ENCODE measurements at regions not wholly inside any gene's neighbourhood (a gene's known extent, or its start where the extent isn't known, plus 50 kb on each side); places are given as distances from the start of the nearest gene placed in this dataset.

- in situ Hi-C loops (cut with MboI; ENCODE audit: low sequenced_read_pairs): no loop called here
- WGBS, 2 experiments (ENCODE audit: extremely low coverage in 2 of 2, insufficient read length in 1 of 2): no CpG with 5 or more reads among the region's 4 CpGs
Observed at GRCh38 chr9:20048985-20049384, 260.1 kb upstream of the SLC24A2 start.

More at GRCh38 chr9:20048985-20049384, 260.1 kb upstream of the SLC24A2 start:
- Histone ChIP-seq H2AK5ac (ENCODE audit: low read depth, low read length) (no peak overlapping the region), H2BK5ac (ENCODE audit: low read depth, low read length, poor library complexity, severe bottlenecking) (no peak overlapping the region), H3K79me1 (ENCODE audit: low read depth in 1 of 2, low read length in 2 of 2) (no peaks in the 10 kb centered on the region), H4K91ac (ENCODE audit: insufficient read depth, low read depth, low read length) (no peak overlapping the region), H2AK9ac (replicated peaks; ENCODE audit: low read depth, low read length, poor library complexity) (no peak overlapping the region), H3K36me3 (ENCODE audit: control insufficient read depth, insufficient read depth, low read length) (no peaks in the 10 kb centered on the region), H3K18ac (ENCODE audit: low read depth, low read length) (no peak overlapping the region), H3K27ac (ENCODE audit: insufficient read depth, low read length) (no peak overlapping the region), H3K14ac (replicated peaks; ENCODE audit: low read depth, low read length) (no peak overlapping the region), H4K20me1 (ENCODE audit: insufficient read depth, low read length) (no peaks in the 10 kb centered on the region), H3K23ac (ENCODE audit: low read depth, low read length) (no peak overlapping the region), H2BK15ac (ENCODE audit: low read depth, low read length) (no peak overlapping the region), H3K4me2 (ENCODE audit: low read depth, low read length) (no peak overlapping the region), H2AFZ (replicated peaks; ENCODE audit: low read length, poor library complexity) (no peak overlapping the region), H2BK20ac (ENCODE audit: low read depth, low read length) (no peak overlapping the region), H3K9ac (ENCODE audit: low read depth, low read length) (no peak overlapping the region), H3K27me3 (ENCODE audit: control insufficient read depth, insufficient read depth, low read length) (peaks cover 5% of the 10 kb centered on the region; the same call in 1 of the 2 replicates), H3K56ac (ENCODE audit: extremely low read depth, insufficient read depth, low read length) (no peak overlapping the region), H3K9me3 (ENCODE audit: control insufficient read depth, insufficient read depth, low read length) (no peaks in the 10 kb centered on the region), H4K5ac (ENCODE audit: low read depth, low read length) (no peak overlapping the region), H3K4me1 (ENCODE audit: control insufficient read depth, insufficient read depth, low read length) (no peaks in the 10 kb centered on the region), H3K4ac (ENCODE audit: low read depth, low read length) (no peak overlapping the region), H3K9me1 (ENCODE audit: insufficient read depth, low read length) (no peaks in the 10 kb centered on the region), H2BK120ac (ENCODE audit: low read depth, low read length) (no peak overlapping the region), H4K8ac (ENCODE audit: low read depth in 2 of 2, low read length in 2 of 2) (no peak overlapping the region), H3K4me3 (ENCODE audit: insufficient read depth, low read depth, low read length) (no peak overlapping the region)
- intact Hi-C loops (cut with micrococcal nuclease) (loop anchor here (1.0 kb wide), 1 partner anchor 42 kb away; no protein-coding TSS in a partner anchor), dilution Hi-C loops (cut with HindIII; ENCODE audit: low sequenced_read_pairs, unreplicated experiment) (no loop called here)
- BruUV-seq (replicated peaks): no TSS peak
- TF ChIP-seq MAFK (IDR thresholded peaks at IDR 0.05; ENCODE audit: low read depth, low read length) (no peak), ELK1 (IDR thresholded peaks at IDR 0.05; ENCODE audit: borderline replicate concordance, low read depth, low read length) (no peak), RCOR1 (IDR thresholded peaks at IDR 0.05; ENCODE audit: insufficient replicate concordance, low read length) (no peak)
- DNase-seq (no peak), ATAC-seq (ENCODE audit: low read depth) (no peak)
- ChIA-PET POLR2A (ENCODE audit: unreplicated experiment) (no interaction called here), CTCF (no interaction called here)
